Activated B cell treated with CpG ODN at 0.5 μM for 24 hours (primary cell): ENCODE measurements at regions not wholly inside any gene's neighbourhood (a gene's known extent, or its start where the extent isn't known, plus 50 kb on each side); places are given as distances from the start of the nearest gene placed in this dataset.

Source experiments
- ATAC-seq: fragments of 200-7000 bp; cut with Tn5 transposase; one replicate; pipeline ENCODE4 v1.10.0; 2021; ENCODE audit warnings: low read depth, mild to moderate bottlenecking, moderate library complexity
- CTCF ChIA-PET: fragments of 350-600 bp; sonication (Branson Sonifier 250); formaldehyde crosslinking; loops from one replicate; lab custom pipeline; 2021; ENCODE audit warnings: antibody characterized with exemption; lab: Charles Lee
- POLR2A ChIA-PET: fragments of 350-600 bp; sonication (Branson Sonifier 250); formaldehyde crosslinking; loops from one replicate; lab custom pipeline; 2021; ENCODE audit warnings: antibody characterized with exemption; lab: Charles Lee
- DNase-seq: peaks from one replicate; pipeline ENCODE4 v3.0.0; 2022
- H3K27ac Mint-ChIP-seq: one replicate; pipeline ENCODE4 v1.8.0; 2020; ENCODE audit warnings: mixed read lengths
- H3K27me3 Mint-ChIP-seq: one replicate; pipeline ENCODE4 v1.8.0; 2021; ENCODE audit warnings: mixed read lengths
- H3K36me3 Mint-ChIP-seq: one replicate; pipeline ENCODE4 v1.8.0; 2021; ENCODE audit warnings: low read depth, mixed read lengths
- H3K4me1 Mint-ChIP-seq: one replicate; pipeline ENCODE4 v1.8.0; 2021; ENCODE audit warnings: mixed read lengths
- H3K4me3 Mint-ChIP-seq: one replicate; pipeline ENCODE4 v1.8.0; 2020; ENCODE audit warnings: mild to moderate bottlenecking, mixed read lengths
- H3K9me3 Mint-ChIP-seq: one replicate; pipeline ENCODE4 v1.8.0; 2020; ENCODE audit warnings: mixed read lengths
- CTCF ChIP-seq: fragments of 200-600 bp; IDR thresholded peaks from one replicate; pipeline ENCODE4 v1.8.0; 2022; ENCODE audit warnings: antibody characterized with exemption, mild to moderate bottlenecking
- intact Hi-C: fragments of 100-400 bp; cut with micrococcal nuclease; formaldehyde crosslinking; loops from one replicate; pipeline ENCODE4 v1.15.1; 2024

- CTCF ChIA-PET: no interaction called here
These were observed 180.3 kb upstream of the MEOX2 start for GRCh38 chr7:15866753-15867152.

GRCh38 chr7:15864626-15864991 is 178.1 kb upstream of the MEOX2 start:
- no peak overlapping the region for H3K27ac Mint-ChIP-seq
- H3K36me3 Mint-ChIP-seq: no peaks in the 10 kb centered on the region
- ChIA-PET POLR2A (no interaction called here), CTCF (no interaction called here)
- H3K9me3 Mint-ChIP-seq: peaks cover 2% of the 10 kb centered on the region
- H3K4me3 Mint-ChIP-seq: no peak overlapping the region
- DNase-seq (no peak), ATAC-seq (no peak)
- no peak for TF ChIP-seq CTCF
- no peaks in the 10 kb centered on the region for H3K4me1 Mint-ChIP-seq
- intact Hi-C loops: no loop called here
- H3K27me3 Mint-ChIP-seq: no peaks in the 10 kb centered on the region

More at GRCh38 chr7:15866753-15867152, 180.3 kb upstream of the MEOX2 start:
- Mint-ChIP-seq H3K27ac (no peak overlapping the region), H3K4me1 (no peaks in the 10 kb centered on the region), H3K4me3 (no peak overlapping the region), H3K9me3 (peaks cover 2% of the 10 kb centered on the region), H3K27me3 (no peaks in the 10 kb centered on the region), H3K36me3 (no peaks in the 10 kb centered on the region)
- TF ChIP-seq CTCF: no peak
- POLR2A ChIA-PET: no interaction called here
- no peak for ATAC-seq
- intact Hi-C loops: no loop called here
- DNase-seq: no peak

- TF ChIP-seq CTCF: no peak
- ATAC-seq: no peak
- no peaks in the 10 kb centered on the region for H3K4me1 Mint-ChIP-seq
- intact Hi-C loops: no loop called here
- peaks cover 2% of the 10 kb centered on the region for H3K9me3 Mint-ChIP-seq
- DNase-seq: no peak
- POLR2A ChIA-PET: no interaction called here
- no peaks in the 10 kb centered on the region for H3K36me3 Mint-ChIP-seq
- H3K4me3 Mint-ChIP-seq: no peak overlapping the region
- H3K27ac Mint-ChIP-seq: no peak overlapping the region
- H3K27me3 Mint-ChIP-seq: no peaks in the 10 kb centered on the region
- CTCF ChIA-PET: no interaction called here
These were observed 177.6 kb upstream of the MEOX2 start for GRCh38 chr7:15863951-15864625.

GRCh38 chr7:15862781-15863165 is 176.3 kb upstream of the MEOX2 start:
- Mint-ChIP-seq H3K4me1 (no peaks in the 10 kb centered on the region), H3K4me3 (no peak overlapping the region), H3K9me3 (peaks cover 2% of the 10 kb centered on the region), H3K27me3 (no peaks in the 10 kb centered on the region), H3K36me3 (no peaks in the 10 kb centered on the region), H3K27ac (no peak overlapping the region)
- ChIA-PET POLR2A (no interaction called here), CTCF (no interaction called here)
- DNase-seq (no peak), ATAC-seq (no peak)
- intact Hi-C loops: no loop called here
- no peak for TF ChIP-seq CTCF

- DNase-seq: no peak
- intact Hi-C loops: no loop called here
- no peak for ATAC-seq
- no peak for TF ChIP-seq CTCF
- POLR2A ChIA-PET: no interaction called here
- Mint-ChIP-seq H3K9me3 (peaks cover 2% of the 10 kb centered on the region), H3K4me1 (no peaks in the 10 kb centered on the region), H3K36me3 (no peaks in the 10 kb centered on the region), H3K27me3 (no peaks in the 10 kb centered on the region), H3K27ac (no peak overlapping the region), H3K4me3 (no peak overlapping the region)
- CTCF ChIA-PET: no interaction called here
These were observed 175.7 kb upstream of the MEOX2 start for GRCh38 chr7:15862016-15862780.
